ENCODE measurements at regions not wholly inside any gene's neighbourhood (a gene's known extent, or its start where the extent isn't known, plus 50 kb on each side); places are given as distances from the start of the nearest gene placed in this dataset.

- DNase-seq, result no peak
- TF ChIP-seq, protein P1, sequence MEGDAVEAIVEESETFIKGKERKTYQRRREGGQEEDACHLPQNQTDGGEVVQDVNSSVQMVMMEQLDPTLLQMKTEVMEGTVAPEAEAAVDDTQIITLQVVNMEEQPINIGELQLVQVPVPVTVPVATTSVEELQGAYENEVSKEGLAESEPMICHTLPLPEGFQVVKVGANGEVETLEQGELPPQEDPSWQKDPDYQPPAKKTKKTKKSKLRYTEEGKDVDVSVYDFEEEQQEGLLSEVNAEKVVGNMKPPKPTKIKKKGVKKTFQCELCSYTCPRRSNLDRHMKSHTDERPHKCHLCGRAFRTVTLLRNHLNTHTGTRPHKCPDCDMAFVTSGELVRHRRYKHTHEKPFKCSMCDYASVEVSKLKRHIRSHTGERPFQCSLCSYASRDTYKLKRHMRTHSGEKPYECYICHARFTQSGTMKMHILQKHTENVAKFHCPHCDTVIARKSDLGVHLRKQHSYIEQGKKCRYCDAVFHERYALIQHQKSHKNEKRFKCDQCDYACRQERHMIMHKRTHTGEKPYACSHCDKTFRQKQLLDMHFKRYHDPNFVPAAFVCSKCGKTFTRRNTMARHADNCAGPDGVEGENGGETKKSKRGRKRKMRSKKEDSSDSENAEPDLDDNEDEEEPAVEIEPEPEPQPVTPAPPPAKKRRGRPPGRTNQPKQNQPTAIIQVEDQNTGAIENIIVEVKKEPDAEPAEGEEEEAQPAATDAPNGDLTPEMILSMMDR (IDR thresholded peaks at IDR 0.05), result no peak
- H3K27ac Mint-ChIP-seq, result no peak overlapping the region
- no peak overlapping the region for H3K4me3 Mint-ChIP-seq
- H3K4me1 Mint-ChIP-seq (ENCODE audit: low read depth), result peaks cover 32% of the 10 kb centered on the region
- no peaks in the 10 kb centered on the region for H3K27me3 Mint-ChIP-seq (ENCODE audit: insufficient read depth)
- no peaks in the 10 kb centered on the region for H3K9me3 Mint-ChIP-seq
- H3K36me3 Mint-ChIP-seq (ENCODE audit: low read depth), result no peaks in the 10 kb centered on the region
Observed at GRCh38 chr5:98606961-98607360, 166.5 kb upstream of the RGMB start.

GRCh38 chr5:98608052-98608451 lies 165.4 kb upstream of the RGMB start:
- Mint-ChIP-seq H3K9me3 (no peaks in the 10 kb centered on the region), H3K36me3 (ENCODE audit: low read depth) (no peaks in the 10 kb centered on the region), H3K4me3 (no peak overlapping the region), H3K27me3 (ENCODE audit: insufficient read depth) (no peaks in the 10 kb centered on the region), H3K4me1 (ENCODE audit: low read depth) (peaks cover 29% of the 10 kb centered on the region), H3K27ac (no peak overlapping the region)
- DNase-seq, result no peak
- TF ChIP-seq, protein P1 (IDR thresholded peaks at IDR 0.05), result no peak

- H3K9me3 Mint-ChIP-seq, result no peaks in the 10 kb centered on the region
- no peak for DNase-seq
- H3K4me1 Mint-ChIP-seq (ENCODE audit: low read depth), result peaks cover 21% of the 10 kb centered on the region
- TF ChIP-seq, protein P1 (IDR thresholded peaks at IDR 0.05), result no peak
- no peaks in the 10 kb centered on the region; the same call in 1 of the 2 replicates for H3K27me3 Mint-ChIP-seq (ENCODE audit: insufficient read depth)
- H3K36me3 Mint-ChIP-seq (ENCODE audit: low read depth), result no peaks in the 10 kb centered on the region
- H3K27ac Mint-ChIP-seq, result no peak overlapping the region
- no peak overlapping the region for H3K4me3 Mint-ChIP-seq
Observed at GRCh38 chr5:98614341-98614740, 159.1 kb upstream of the RGMB start.

GRCh38 chr5:98621821-98622220 lies 151.6 kb upstream of the RGMB start:
- H3K9me3 Mint-ChIP-seq, result no peaks in the 10 kb centered on the region
- no peaks in the 10 kb centered on the region; the same call in none of the 2 replicates for H3K27me3 Mint-ChIP-seq (ENCODE audit: insufficient read depth)
- no peak for DNase-seq
- H3K27ac Mint-ChIP-seq, result no peak overlapping the region
- H3K4me3 Mint-ChIP-seq, result no peak overlapping the region
- H3K36me3 Mint-ChIP-seq (ENCODE audit: low read depth), result no peaks in the 10 kb centered on the region
- TF ChIP-seq, protein P1 (IDR thresholded peaks at IDR 0.05), result no peak
- H3K4me1 Mint-ChIP-seq (ENCODE audit: low read depth), result peaks cover 17% of the 10 kb centered on the region

GRCh38 chr5:98624145-98624880 lies 149.2 kb upstream of the RGMB start:
- H3K36me3 Mint-ChIP-seq (ENCODE audit: low read depth), result peaks cover 14% of the 10 kb centered on the region
- TF ChIP-seq, protein P1 (IDR thresholded peaks at IDR 0.05), result no peak
- no peak overlapping the region for H3K27ac Mint-ChIP-seq
- no peak overlapping the region for H3K4me3 Mint-ChIP-seq
- DNase-seq, result no peak
- peaks cover 17% of the 10 kb centered on the region for H3K4me1 Mint-ChIP-seq (ENCODE audit: low read depth)
- peaks cover 14% of the 10 kb centered on the region for H3K9me3 Mint-ChIP-seq
- no peaks in the 10 kb centered on the region; the same call in 1 of the 2 replicates for H3K27me3 Mint-ChIP-seq (ENCODE audit: insufficient read depth)

Measured in HFFc6 (cell line).